Right lobe of liver (tissue), 4 donors: ENCODE measurements at regions not wholly inside any gene's neighbourhood (a gene's known extent, or its start where the extent isn't known, plus 50 kb on each side); places are given as distances from the start of the nearest gene placed in this dataset.

Experiments used
- CTCF ChIP-seq, 4 donors: fragments of 200-600 bp in 3 of 4; fragments of 450-650 bp in 1 of 4; IDR thresholded peaks; one replicate each; pipeline versions ENCODE4 v1.5.1 to v1.8.0; 2016 to 2022; ENCODE audit warnings: antibody characterized with exemption in 4 of 4, mild to moderate bottlenecking in 2 of 4
- POLR2A ChIP-seq: fragments of 450-650 bp; IDR thresholded peaks from one replicate; pipeline ENCODE4 v1.6.1; 2017; ENCODE audit warnings: antibody characterized with exemption, mild to moderate bottlenecking
- donor health status: DM: no; HTN: no; CAD: no.
- donor health status: DM: no; HTN: no; CAD: no.
- donor health status: DM: no; HTN: yes; CAD: no.

- TF ChIP-seq CTCF (IDR thresholded peaks at IDR 0.05), result no peak
- no peak for TF ChIP-seq POLR2A
Observed at GRCh38 chr11:29389793-29390192, 627.0 kb downstream of the KCNA4 start.
